Activated T-cell treated with anti-CD3 and anti-CD28 coated beads, Interleukin-2, amount 50 U/mL, for 72 hours (primary cell): ENCODE measurements at regions not wholly inside any gene's neighbourhood (a gene's known extent, or its start where the extent isn't known, plus 50 kb on each side); places are given as distances from the start of the nearest gene placed in this dataset.

Experiments used
- ATAC-seq, 2 donors: fragments of 150-1000 bp; cut with Tn5 transposase; replicated peaks in 1 of 2; 2 replicates each; pipeline ENCODE4 v1.10.0; 2021; ENCODE audit warnings: moderate library complexity in 2 of 2, mild to moderate bottlenecking in 1 of 2
- DNase-seq, 2 donors: peaks; one replicate each; pipeline ENCODE4 v3.0.0; 2021 to 2022; ENCODE audit warnings: mixed read lengths in 1 of 2
- H3K27ac Mint-ChIP-seq: one replicate; pipeline ENCODE4 v1.8.0; 2022; ENCODE audit warnings: mild to moderate bottlenecking, moderate library complexity, mixed read lengths
- H3K27me3 Mint-ChIP-seq: one replicate; pipeline ENCODE4 v1.8.0; 2022; ENCODE audit warnings: low read depth, mixed read lengths
- H3K36me3 Mint-ChIP-seq, 2 donors: one replicate each; pipeline ENCODE4 v1.8.0; 2022; ENCODE audit warnings: mixed read lengths in 2 of 2, mild to moderate bottlenecking in 1 of 2; ENCODE audit not compliant: insufficient read depth in 2 of 2
- H3K4me1 Mint-ChIP-seq: one replicate; pipeline ENCODE4 v1.8.0; 2022; ENCODE audit warnings: low read depth, mixed read lengths
- H3K4me3 Mint-ChIP-seq, 2 donors: one replicate each; pipeline ENCODE4 v1.8.0; 2022; ENCODE audit warnings: mild to moderate bottlenecking in 2 of 2, mixed read lengths in 2 of 2, moderate library complexity in 2 of 2
- H3K9me3 Mint-ChIP-seq, 2 donors: one replicate each; pipeline ENCODE4 v1.8.0; 2022; ENCODE audit warnings: mixed read lengths in 2 of 2

- ATAC-seq (no peak), DNase-seq (no peak)
- Mint-ChIP-seq H3K9me3 (peaks cover 8 to 17% of the 10 kb centered on the region in 2 donors), H3K36me3 (peaks cover 2 to 3% of the 10 kb centered on the region in 2 donors), H3K4me1 (no peaks in the 10 kb centered on the region), H3K27ac (no peak overlapping the region), H3K4me3 (no peak overlapping the region), H3K27me3 (no peaks in the 10 kb centered on the region)
Observed at GRCh38 chr21:21675601-21676000, 677.4 kb downstream of the NCAM2 start.

DNA sequence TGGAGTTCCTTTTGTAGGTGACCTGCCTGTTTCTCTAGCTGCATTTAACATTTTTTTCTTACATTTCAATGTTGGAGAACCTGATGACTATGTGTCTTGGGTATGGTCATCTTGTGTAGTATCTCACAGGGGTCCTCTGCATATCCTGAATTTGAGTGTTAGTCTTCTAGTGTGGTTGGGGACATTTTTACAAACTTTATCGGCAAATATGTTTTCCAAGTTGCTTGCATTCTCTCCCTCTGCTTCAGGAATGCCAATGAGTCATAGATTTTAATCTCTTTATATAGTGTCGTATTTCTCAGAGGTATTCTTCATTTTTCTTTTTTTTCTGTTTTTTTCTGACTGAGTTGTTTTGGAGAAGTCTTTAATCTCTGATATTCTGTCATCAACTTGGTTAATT, 684.0 kb downstream of the NCAM2 start:
- no peaks in the 10 kb centered on the region for H3K27me3 Mint-ChIP-seq
- H3K4me3 Mint-ChIP-seq = no peak overlapping the region
- ATAC-seq = no peak
- no peak overlapping the region for H3K27ac Mint-ChIP-seq
- no peaks in the 10 kb centered on the region for H3K4me1 Mint-ChIP-seq
- peaks cover 11 to 21% of the 10 kb centered on the region in 2 donors for H3K9me3 Mint-ChIP-seq
- no peak for DNase-seq
- peaks cover 0 to 3% of the 10 kb centered on the region in 2 donors for H3K36me3 Mint-ChIP-seq

GRCh38 chr21:21688889-21689288, 690.7 kb downstream of the NCAM2 start:
- DNase-seq (no peak), ATAC-seq (no peak)
- H3K36me3 Mint-ChIP-seq = no peaks in the 10 kb centered on the region

DNA sequence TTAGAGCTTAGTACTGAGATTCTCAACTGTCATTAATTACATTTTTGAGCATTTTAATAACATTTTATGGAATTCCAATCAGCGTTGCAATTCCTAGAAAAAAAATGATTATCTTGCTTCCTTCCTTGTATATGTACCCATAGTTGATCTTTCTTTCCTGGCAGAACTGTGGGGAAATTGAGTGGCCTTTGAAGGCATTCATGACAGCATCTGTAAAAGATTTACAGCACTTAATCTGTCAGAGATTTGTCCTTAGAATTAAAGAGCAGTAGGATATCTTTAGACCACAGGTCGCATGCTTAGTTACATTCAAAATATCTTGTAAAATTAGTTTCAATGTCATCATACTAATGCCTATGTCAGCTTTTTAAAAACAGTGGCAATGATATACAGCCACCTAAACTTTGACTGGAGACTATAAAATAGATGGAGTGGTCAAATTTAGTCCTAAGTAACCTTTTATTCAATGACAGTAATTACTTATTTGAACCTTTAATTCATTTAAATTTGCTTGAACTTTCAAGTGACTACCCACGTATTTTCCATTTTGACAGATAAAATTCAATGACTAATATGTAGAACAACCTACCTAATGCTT, 692.0 kb downstream of the NCAM2 start:
- no peak for DNase-seq
- no peak for ATAC-seq
- peaks cover 0 to 5% of the 10 kb centered on the region in 2 donors for H3K9me3 Mint-ChIP-seq
- no peaks in the 10 kb centered on the region for H3K4me1 Mint-ChIP-seq
- no peaks in the 10 kb centered on the region for H3K27me3 Mint-ChIP-seq
- H3K27ac Mint-ChIP-seq = no peak overlapping the region
- H3K36me3 Mint-ChIP-seq = no peaks in the 10 kb centered on the region
- no peak overlapping the region for H3K4me3 Mint-ChIP-seq

More at GRCh38 chr21:21688889-21689288, 690.7 kb downstream of the NCAM2 start:
- no peak overlapping the region for H3K27ac Mint-ChIP-seq
- peaks cover 0 to 5% of the 10 kb centered on the region in 2 donors for H3K9me3 Mint-ChIP-seq
- H3K4me3 Mint-ChIP-seq = no peak overlapping the region
- H3K4me1 Mint-ChIP-seq = no peaks in the 10 kb centered on the region
- no peaks in the 10 kb centered on the region for H3K27me3 Mint-ChIP-seq

GRCh38 chr21:21712748-21713520, 714.7 kb downstream of the NCAM2 start:
- no peak for ATAC-seq
- H3K27ac Mint-ChIP-seq = no peak overlapping the region
- no peaks in the 10 kb centered on the region for H3K4me1 Mint-ChIP-seq
- no peaks in the 10 kb centered on the region for H3K36me3 Mint-ChIP-seq
- no peak for DNase-seq
- H3K27me3 Mint-ChIP-seq = no peaks in the 10 kb centered on the region
- H3K9me3 Mint-ChIP-seq = peaks cover 2 to 8% of the 10 kb centered on the region in 2 donors
- no peak overlapping the region for H3K4me3 Mint-ChIP-seq

DNA sequence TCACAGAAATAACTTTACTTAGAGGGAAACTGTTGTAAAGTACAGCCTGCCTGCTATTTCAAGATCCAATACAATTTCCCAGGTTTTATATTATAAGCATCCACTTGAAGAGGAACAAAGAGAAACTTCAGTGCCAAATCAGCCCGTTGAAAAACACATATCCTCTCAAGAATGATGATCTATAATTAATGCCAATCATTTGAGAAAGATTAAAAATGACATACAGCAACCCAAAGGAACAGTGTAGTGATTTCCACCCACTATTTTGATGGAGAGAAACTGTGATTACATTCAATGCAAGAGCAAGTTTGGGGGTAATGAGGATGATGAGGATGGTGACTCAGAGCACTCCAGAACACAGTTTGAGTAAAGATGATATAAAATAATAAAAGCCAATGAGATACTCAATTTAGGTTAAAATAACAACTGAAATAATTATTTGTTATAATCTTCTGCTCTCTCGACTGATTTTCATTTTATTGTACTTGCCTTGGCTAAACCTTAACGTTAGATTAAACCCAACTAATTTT, 715.5 kb downstream of the NCAM2 start:
- H3K27me3 Mint-ChIP-seq = no peaks in the 10 kb centered on the region
- ATAC-seq = no peak
- H3K36me3 Mint-ChIP-seq = no peaks in the 10 kb centered on the region

GRCh38 chr21:21714426-21714825, 716.2 kb downstream of the NCAM2 start:
- DNase-seq = no peak
- no peak for ATAC-seq
- H3K4me1 Mint-ChIP-seq = no peaks in the 10 kb centered on the region
- H3K9me3 Mint-ChIP-seq = peaks cover 0 to 6% of the 10 kb centered on the region in 2 donors
- H3K4me3 Mint-ChIP-seq = no peak overlapping the region
- no peak overlapping the region for H3K27ac Mint-ChIP-seq
- no peaks in the 10 kb centered on the region for H3K27me3 Mint-ChIP-seq
- H3K36me3 Mint-ChIP-seq = no peaks in the 10 kb centered on the region

More for the DNA sequence above, 715.5 kb downstream of the NCAM2 start:
- Mint-ChIP-seq H3K4me1 (no peaks in the 10 kb centered on the region), H3K27ac (no peak overlapping the region), H3K4me3 (no peak overlapping the region), H3K9me3 (peaks cover 0 to 6% of the 10 kb centered on the region in 2 donors)
- DNase-seq = no peak

DNA sequence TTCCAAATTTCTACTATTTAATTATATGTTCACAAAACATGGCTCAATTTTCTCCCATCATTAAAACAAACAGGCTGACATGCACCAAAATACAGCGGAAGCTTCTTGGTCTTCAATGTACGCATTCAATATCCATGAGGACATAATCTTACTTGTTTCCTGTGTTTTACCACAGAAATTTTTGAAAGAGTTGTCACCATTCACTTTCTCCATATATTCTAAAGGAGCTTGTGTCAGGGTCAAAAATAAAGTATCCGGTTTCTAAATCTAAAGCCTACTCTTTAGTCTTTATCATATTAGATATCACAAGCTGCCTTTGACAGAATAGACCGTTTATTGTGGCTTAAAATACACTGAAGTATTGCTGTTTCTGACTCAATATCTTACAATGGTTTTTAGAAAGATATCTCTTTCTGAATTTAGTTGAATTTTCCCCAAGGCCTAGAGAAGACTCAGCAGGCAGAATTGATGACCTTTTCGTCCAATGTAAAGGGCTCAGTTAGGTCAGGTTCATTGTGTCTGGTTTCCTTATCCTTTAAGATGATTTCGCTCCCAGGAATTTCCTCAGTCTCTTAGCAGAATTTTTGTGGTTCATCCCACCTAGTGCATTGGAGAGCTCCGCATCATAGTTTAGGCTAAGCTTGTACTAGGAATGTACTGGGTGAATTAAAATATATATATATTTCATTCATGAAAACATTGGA, 717.2 kb downstream of the NCAM2 start:
- no peaks in the 10 kb centered on the region for H3K27me3 Mint-ChIP-seq
- no peaks in the 10 kb centered on the region for H3K4me1 Mint-ChIP-seq
- no peak for DNase-seq
- ATAC-seq = no peak
- no peak overlapping the region for H3K4me3 Mint-ChIP-seq
- no peak overlapping the region for H3K27ac Mint-ChIP-seq
- no peaks in the 10 kb centered on the region for H3K36me3 Mint-ChIP-seq
- H3K9me3 Mint-ChIP-seq = peaks cover 0 to 6% of the 10 kb centered on the region in 2 donors

DNA sequence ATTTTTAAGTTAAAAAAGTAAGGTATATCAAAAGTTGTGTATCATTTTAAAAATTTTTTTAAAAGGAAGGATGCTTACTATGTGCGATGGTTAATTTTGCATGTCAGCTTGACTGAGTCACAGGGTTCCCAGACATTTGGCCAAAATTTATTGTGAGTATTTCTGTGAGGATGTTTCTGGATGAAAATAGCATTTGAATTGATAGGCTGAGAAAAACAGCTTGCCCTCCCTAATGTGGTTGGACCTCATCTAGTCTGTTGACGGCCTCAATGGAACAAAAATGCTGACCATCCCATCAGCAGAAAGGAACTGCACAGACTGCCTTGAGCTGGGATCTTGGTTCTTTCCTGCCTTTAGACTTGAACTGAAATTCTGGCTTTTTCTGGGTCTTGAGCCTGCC, 724.5 kb downstream of the NCAM2 start:
- DNase-seq = no peak
- H3K27me3 Mint-ChIP-seq = no peaks in the 10 kb centered on the region
- H3K4me3 Mint-ChIP-seq = no peak overlapping the region
- no peak for ATAC-seq
- H3K4me1 Mint-ChIP-seq = no peaks in the 10 kb centered on the region
- no peaks in the 10 kb centered on the region for H3K36me3 Mint-ChIP-seq
- H3K9me3 Mint-ChIP-seq = peaks cover 1 to 2% of the 10 kb centered on the region in 2 donors
- H3K27ac Mint-ChIP-seq = no peak overlapping the region

- Mint-ChIP-seq H3K36me3 (no peaks in the 10 kb centered on the region), H3K27ac (no peak overlapping the region), H3K9me3 (peaks cover 4 to 11% of the 10 kb centered on the region in 2 donors), H3K4me1 (no peaks in the 10 kb centered on the region), H3K4me3 (no peak overlapping the region), H3K27me3 (no peaks in the 10 kb centered on the region)
- DNase-seq (no peak), ATAC-seq (no peak)
Observed at GRCh38 chr21:21730512-21730911, 732.3 kb downstream of the NCAM2 start.

- H3K36me3 Mint-ChIP-seq = peaks cover 0 to 2% of the 10 kb centered on the region in 2 donors
- H3K4me3 Mint-ChIP-seq = no peak overlapping the region
- no peaks in the 10 kb centered on the region for H3K4me1 Mint-ChIP-seq
- peaks cover 4 to 12% of the 10 kb centered on the region in 2 donors for H3K9me3 Mint-ChIP-seq
- no peaks in the 10 kb centered on the region for H3K27me3 Mint-ChIP-seq
- DNase-seq (no peak), ATAC-seq (no peak)
- no peak overlapping the region for H3K27ac Mint-ChIP-seq
Observed at GRCh38 chr21:21731626-21732025, 733.4 kb downstream of the NCAM2 start.

GRCh38 chr21:21734088-21734487, 735.9 kb downstream of the NCAM2 start:
- DNase-seq (no peak), ATAC-seq (no peak)
- Mint-ChIP-seq H3K36me3 (peaks cover 0 to 3% of the 10 kb centered on the region in 2 donors), H3K27me3 (no peaks in the 10 kb centered on the region), H3K4me3 (no peak overlapping the region), H3K4me1 (no peaks in the 10 kb centered on the region), H3K9me3 (peaks cover 4 to 13% of the 10 kb centered on the region in 2 donors), H3K27ac (no peak overlapping the region)

- no peaks in the 10 kb centered on the region for H3K4me1 Mint-ChIP-seq
- no peak for ATAC-seq
- no peak for DNase-seq
- no peak overlapping the region for H3K27ac Mint-ChIP-seq
- peaks cover 2 to 8% of the 10 kb centered on the region in 2 donors for H3K9me3 Mint-ChIP-seq
- no peaks in the 10 kb centered on the region for H3K27me3 Mint-ChIP-seq
- H3K36me3 Mint-ChIP-seq = peaks cover 0 to 3% of the 10 kb centered on the region in 2 donors
- H3K4me3 Mint-ChIP-seq = no peak overlapping the region
Observed at GRCh38 chr21:21737186-21737585, 739.0 kb downstream of the NCAM2 start.
